ENCODE measurements at regions not wholly inside any gene's neighbourhood (a gene's known extent, or its start where the extent isn't known, plus 50 kb on each side); places are given as distances from the start of the nearest gene placed in this dataset.

- TF ChIP-seq POLR2AphosphoS5 (IDR thresholded peaks at IDR 0.05; ENCODE audit: low read depth, low read length) (no peak), POLR2A (IDR thresholded peaks at IDR 0.05; ENCODE audit: low read depth, low read length) (no peak), TAF1 (IDR thresholded peaks at IDR 0.05; ENCODE audit: low read depth, low read length) (no peak), PAX5 (IDR thresholded peaks at IDR 0.05; ENCODE audit: insufficient read depth, low read length, severe bottlenecking) (no peak)
Observed at GRCh38 chr20:60268491-60268890, 310.3 kb downstream of the CDH26 start.

Measured in GM12891 (cell line).